HFF-Myc (cell line): ENCODE measurements at regions not wholly inside any gene's neighbourhood (a gene's known extent, or its start where the extent isn't known, plus 50 kb on each side); places are given as distances from the start of the nearest gene placed in this dataset.
"Not testable (repeated sequence)": the region's sequence is repeated elsewhere in the genome, so short reads cannot be mapped to it uniquely, and the experiment has no call there.

ENCODE experiments used
- DNase-seq: peaks from one replicate; pipeline ENCODE4 v3.0.0-alpha.2; 2011; ENCODE audit warnings: low read depth; ENCODE audit errors: extremely low read depth
- H3K4me3 ChIP-seq: replicated peaks from 2 replicates; pipeline ENCODE4 v1.5.1; 2011; ENCODE audit warnings: low read depth, mild to moderate bottlenecking, control low read depth, low read length
- CTCF ChIP-seq: IDR thresholded peaks from 2 replicates; pipeline ENCODE4 v1.5.1; 2012; ENCODE audit warnings: mild to moderate bottlenecking, low read depth, low read length, control low read depth; ENCODE audit errors: missing control alignments

DNA sequence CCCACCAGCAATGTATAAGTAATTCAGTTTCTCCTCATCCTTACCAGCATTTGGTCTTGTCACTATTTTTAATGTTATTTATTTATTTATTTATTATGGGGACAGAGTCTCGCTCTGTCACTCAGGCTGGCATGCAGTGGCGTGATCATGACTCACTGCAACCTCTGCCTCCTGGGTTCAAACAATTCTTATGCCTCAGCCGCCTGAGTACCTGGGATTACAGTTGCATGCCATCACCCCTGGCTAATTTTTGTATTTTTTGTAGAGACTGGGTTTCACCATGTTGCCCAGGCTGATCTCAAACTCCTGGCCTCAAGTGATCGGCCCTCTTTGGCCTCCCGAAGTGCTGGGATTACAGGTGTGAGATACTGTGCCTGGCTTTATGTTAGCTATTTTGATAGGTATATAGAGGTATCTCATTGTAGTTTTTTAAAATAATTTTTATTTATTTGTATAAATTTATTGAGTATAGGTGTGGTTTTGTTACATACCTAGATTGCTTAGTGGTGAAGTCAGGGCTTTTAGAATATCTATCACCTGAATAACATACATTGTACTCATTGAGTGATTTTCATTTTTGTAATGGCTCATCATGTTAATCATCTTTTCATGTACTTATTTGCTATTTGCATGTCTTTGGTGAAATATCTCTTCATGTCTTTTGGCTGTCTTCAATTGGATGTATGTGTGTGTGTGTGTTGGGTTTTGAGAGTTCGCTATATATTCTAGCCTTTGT lies 53.3 kb downstream of the TANC2 start:
- DNase-seq: no peak
- TF ChIP-seq CTCF: no peak
- H3K4me3 ChIP-seq: no peak overlapping the region

DNA sequence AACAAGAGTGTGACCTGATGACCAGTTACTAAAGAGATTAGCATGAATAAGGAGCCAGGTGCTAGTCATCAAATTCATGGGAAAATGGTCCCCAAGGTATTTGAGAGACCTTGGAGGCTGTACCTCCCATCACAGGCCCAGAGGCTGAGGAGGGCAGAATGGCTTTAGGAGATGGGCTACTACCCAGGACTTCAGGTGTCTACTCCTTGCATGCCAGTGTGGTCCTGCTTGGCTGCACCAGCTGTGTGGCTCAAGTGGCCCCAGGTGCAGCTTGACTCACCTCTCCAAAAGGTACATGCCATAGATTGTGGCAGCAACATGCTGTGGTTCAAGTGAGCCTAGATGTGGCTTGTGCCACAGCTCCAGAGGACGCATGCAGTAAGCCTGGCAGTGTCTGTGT lies 56.5 kb downstream of the TANC2 start:
- TF ChIP-seq CTCF: no peak
- no peak for DNase-seq
- H3K4me3 ChIP-seq: no peak overlapping the region

DNA sequence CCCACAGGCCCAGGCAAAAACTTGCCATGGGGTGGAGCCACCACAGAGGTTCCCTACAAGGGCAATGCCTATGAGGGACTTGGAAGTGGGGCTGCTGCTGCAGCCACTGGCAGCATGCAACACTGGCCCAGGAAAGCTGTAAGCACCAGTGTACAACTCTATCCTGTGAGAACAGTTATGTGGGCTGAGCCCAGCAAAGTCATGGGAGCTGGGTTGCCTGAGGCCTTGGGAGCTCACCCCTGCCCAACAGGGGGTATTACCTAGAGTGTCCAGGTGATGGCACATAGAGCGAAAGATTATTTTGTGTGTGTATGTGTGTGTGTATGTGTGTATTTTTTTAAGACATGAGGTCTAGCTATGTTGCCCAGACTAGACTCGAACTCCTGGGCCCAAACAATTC lies 57.0 kb downstream of the TANC2 start:
- no peak for TF ChIP-seq CTCF
- no peak overlapping the region for H3K4me3 ChIP-seq
- DNase-seq: no peak

- TF ChIP-seq CTCF: no peak
- H3K4me3 ChIP-seq: no peak overlapping the region
Observed at GRCh38 chr17:63024201-63024600, 58.2 kb downstream of the TANC2 start.

DNA sequence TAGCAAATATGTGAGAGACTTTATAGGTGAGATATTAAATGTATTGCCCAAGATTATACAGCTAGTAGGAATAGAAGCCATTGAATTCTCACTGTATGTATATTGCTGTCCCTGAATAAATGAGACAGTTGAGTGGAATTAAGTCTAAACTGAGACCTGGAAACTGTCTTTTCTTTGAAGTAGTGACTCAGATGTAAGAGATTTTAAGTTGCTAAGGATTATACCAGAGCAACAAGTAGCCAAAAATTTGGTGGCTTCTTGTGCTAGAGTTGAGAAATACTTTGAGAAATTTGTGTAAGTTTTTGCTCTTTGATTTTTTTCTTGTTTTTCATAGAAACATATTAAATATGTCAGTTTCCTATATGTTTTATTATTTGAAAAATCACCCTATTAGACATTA lies 58.7 kb downstream of the TANC2 start:
- no peak for DNase-seq
- H3K4me3 ChIP-seq: no peak overlapping the region
- no peak for TF ChIP-seq CTCF

More at GRCh38 chr17:63024201-63024600, 58.2 kb downstream of the TANC2 start:
- no peak for DNase-seq

GRCh38 chr17:63025637-63026036 lies 59.6 kb downstream of the TANC2 start:
- not testable (repeated sequence) for DNase-seq, H3K4me3 ChIP-seq

DNA sequence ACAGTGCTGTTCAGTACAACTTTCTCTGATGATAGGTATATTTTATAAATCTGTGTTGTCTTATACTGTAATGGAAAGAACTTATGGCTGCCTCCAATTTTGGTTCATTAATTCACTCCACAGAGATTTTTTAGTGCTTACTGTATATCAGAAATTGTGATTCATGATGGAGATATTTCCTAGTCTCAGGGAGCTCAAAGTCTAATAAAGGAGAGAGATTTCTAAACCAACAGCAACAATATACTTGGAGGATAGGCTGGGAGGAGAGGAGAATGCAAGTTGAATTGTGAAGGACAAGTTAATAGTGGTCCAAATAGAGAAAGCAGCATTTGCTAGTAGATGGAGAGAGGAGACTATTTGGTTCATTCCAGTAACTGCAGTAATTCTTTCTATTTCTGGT lies 63.5 kb downstream of the TANC2 start:
- H3K4me3 ChIP-seq: no peak overlapping the region
- no peak for TF ChIP-seq CTCF
- DNase-seq: no peak
